Right renal pelvis (tissue), 4 donors: ENCODE measurements at regions not wholly inside any gene's neighbourhood (a gene's known extent, or its start where the extent isn't known, plus 50 kb on each side); places are given as distances from the start of the nearest gene placed in this dataset.

ENCODE experiments used
- DNase-seq, 4 donors: peaks; one replicate each; pipeline ENCODE4 v3.0.0-alpha.2; 2013; ENCODE audit warnings: low read depth in 4 of 4, low spot score in 3 of 4, missing footprints in 1 of 4

- no peak for DNase-seq
These were observed 539.1 kb downstream of the TMTC2 start for GRCh38 chr12:83225806-83226205.

GRCh38 chr12:83224012-83224411, 537.3 kb downstream of the TMTC2 start:
- no peak for DNase-seq

- DNase-seq = no peak
These were observed 534.1 kb downstream of the TMTC2 start for GRCh38 chr12:83220774-83221173.

- no peak for DNase-seq
These were observed 529.5 kb downstream of the TMTC2 start for GRCh38 chr12:83216230-83216629.

GRCh38 chr12:83214185-83214584, 527.5 kb downstream of the TMTC2 start:
- no peak for DNase-seq

GRCh38 chr12:83210933-83211332, 524.2 kb downstream of the TMTC2 start:
- DNase-seq = no peak

- no peak for DNase-seq
These were observed 512.4 kb downstream of the TMTC2 start for GRCh38 chr12:83199069-83199468.

GRCh38 chr12:83198291-83199015, 511.7 kb downstream of the TMTC2 start:
- DNase-seq = no peak

GRCh38 chr12:83197483-83197914, 510.8 kb downstream of the TMTC2 start:
- no peak for DNase-seq

GRCh38 chr12:83196694-83197350, 510.1 kb downstream of the TMTC2 start:
- DNase-seq = no peak

GRCh38 chr12:83190631-83191390, 504.1 kb downstream of the TMTC2 start:
- DNase-seq = no peak

GRCh38 chr12:83186419-83186818, 499.7 kb downstream of the TMTC2 start:
- DNase-seq = no peak

- DNase-seq = no peak
These were observed 498.5 kb downstream of the TMTC2 start for GRCh38 chr12:83185241-83185640.
